ENCODE measurements at regions not wholly inside any gene's neighbourhood (a gene's known extent, or its start where the extent isn't known, plus 50 kb on each side); places are given as distances from the start of the nearest gene placed in this dataset.

DNA sequence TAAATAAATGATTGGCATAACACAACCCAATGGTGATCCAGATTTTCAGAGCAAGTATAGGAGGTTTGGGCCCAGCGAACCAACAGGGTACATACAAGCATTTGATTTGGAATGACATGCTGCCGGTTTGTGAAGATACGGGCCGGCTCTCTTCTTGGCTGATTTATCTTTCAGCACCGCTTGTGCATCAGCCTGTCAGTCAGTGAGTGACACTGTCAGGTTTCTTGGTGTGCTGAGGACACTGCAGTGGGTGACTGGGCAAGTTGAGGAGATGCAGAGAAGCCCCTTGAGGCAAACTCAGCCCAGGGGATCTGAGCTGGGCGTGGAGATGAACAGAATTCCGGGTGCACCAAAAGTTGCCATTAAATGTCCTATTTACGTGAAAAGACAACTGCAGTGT lies 194.5 kb downstream of the SNX10 start:
- H3K27me3 ChIP-seq (ENCODE audit: insufficient read depth, low read length, poor library complexity, severe bottlenecking): no peaks in the 10 kb centered on the region
- H2AFZ ChIP-seq (ENCODE audit: low read length): no peak overlapping the region
- H3F3A ChIP-seq (ENCODE audit: low read depth): no peaks in the 10 kb centered on the region
- H3K4me3 ChIP-seq (ENCODE audit: low read length, poor library complexity, severe bottlenecking): no peak overlapping the region
- H3K4me1 ChIP-seq (ENCODE audit: insufficient read depth, low read length, poor library complexity, severe bottlenecking): no peaks in the 10 kb centered on the region
- no peaks in the 10 kb centered on the region for H3K79me2 ChIP-seq (ENCODE audit: insufficient read depth, low read length)
- no peak overlapping the region for H3K9ac ChIP-seq (ENCODE audit: low read depth, low read length, poor library complexity, severe bottlenecking)
- no peaks in the 10 kb centered on the region for H4K20me1 ChIP-seq (ENCODE audit: insufficient read depth, low read length, poor library complexity, severe bottlenecking)
- H3K9me2 ChIP-seq (replicated peaks; ENCODE audit: low read depth, low read length): no peaks in the 10 kb centered on the region
- H3K4me2 ChIP-seq (ENCODE audit: low read depth, low read length, poor library complexity, severe bottlenecking): no peak overlapping the region
- H3K9me3 ChIP-seq (ENCODE audit: insufficient read depth, low read depth, low read length): no peaks in the 10 kb centered on the region
- no peaks in the 10 kb centered on the region for H3K36me3 ChIP-seq (ENCODE audit: insufficient read depth, low read length)
- no peak for TF ChIP-seq EZH2phosphoT487 (IDR thresholded peaks at IDR 0.05; ENCODE audit: borderline replicate concordance)
- TF ChIP-seq, protein P1, sequence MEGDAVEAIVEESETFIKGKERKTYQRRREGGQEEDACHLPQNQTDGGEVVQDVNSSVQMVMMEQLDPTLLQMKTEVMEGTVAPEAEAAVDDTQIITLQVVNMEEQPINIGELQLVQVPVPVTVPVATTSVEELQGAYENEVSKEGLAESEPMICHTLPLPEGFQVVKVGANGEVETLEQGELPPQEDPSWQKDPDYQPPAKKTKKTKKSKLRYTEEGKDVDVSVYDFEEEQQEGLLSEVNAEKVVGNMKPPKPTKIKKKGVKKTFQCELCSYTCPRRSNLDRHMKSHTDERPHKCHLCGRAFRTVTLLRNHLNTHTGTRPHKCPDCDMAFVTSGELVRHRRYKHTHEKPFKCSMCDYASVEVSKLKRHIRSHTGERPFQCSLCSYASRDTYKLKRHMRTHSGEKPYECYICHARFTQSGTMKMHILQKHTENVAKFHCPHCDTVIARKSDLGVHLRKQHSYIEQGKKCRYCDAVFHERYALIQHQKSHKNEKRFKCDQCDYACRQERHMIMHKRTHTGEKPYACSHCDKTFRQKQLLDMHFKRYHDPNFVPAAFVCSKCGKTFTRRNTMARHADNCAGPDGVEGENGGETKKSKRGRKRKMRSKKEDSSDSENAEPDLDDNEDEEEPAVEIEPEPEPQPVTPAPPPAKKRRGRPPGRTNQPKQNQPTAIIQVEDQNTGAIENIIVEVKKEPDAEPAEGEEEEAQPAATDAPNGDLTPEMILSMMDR (conservative IDR thresholded peaks at IDR 0.05; ENCODE audit: low read length): no peak

DNA sequence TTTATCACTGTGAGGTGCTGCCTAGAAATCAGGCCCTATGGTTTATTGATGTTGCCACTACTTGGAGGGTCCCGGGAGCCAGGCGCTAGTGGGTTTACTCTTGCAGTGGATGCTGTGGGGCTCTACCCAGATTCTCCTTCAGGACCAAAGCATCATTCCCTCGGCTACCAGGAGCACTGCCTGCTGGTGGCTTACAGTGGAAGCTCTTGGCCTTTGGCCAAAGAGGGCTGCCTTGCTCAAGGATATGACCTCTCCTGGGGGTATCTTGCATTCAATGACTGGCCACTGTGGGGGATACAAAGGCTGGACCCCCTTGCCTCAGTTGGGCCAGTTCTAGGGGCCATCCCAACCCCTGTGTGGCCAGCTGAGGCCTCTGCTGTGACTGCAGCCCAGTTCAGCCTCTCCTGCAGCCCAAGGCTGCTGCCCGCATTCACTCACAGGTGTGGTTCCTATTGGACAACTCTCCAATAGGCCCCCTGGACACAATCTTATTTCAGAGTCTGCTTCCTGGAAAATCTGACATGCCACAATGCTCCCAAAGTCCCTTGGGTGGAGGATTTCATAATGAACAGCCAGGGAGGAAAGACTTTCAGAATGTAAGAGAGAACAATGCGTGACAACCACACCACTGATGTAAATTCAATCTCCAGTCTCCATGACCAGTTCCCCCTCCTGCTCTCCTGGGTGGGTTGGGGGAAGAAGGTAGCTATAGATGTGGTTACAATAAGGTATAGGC lies 196.3 kb downstream of the SNX10 start:
- TF ChIP-seq, protein P1 (conservative IDR thresholded peaks at IDR 0.05; ENCODE audit: low read length): no peak
- TF ChIP-seq EZH2phosphoT487 (IDR thresholded peaks at IDR 0.05; ENCODE audit: borderline replicate concordance): no peak

DNA sequence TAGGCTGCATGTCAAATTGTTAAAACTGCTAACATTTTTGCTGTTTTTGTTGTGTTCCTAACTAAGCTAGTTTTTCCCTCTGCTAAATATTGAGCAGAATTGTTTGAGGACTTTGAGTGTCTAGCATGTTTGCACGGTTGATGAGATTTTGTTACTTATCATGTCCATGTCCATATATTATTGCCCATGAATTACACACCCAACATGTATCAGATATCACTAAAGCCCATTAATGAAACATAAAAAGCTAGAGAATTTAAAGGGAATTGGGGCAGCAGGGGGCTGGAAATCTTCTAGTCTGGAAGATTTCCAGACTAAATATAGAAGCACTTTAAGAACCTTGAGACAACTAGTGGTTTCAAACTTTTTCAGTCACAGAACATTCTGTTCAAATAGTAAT lies 197.7 kb downstream of the SNX10 start:
- Histone ChIP-seq H3K4me1 (ENCODE audit: insufficient read depth, low read length, poor library complexity, severe bottlenecking) (no peaks in the 10 kb centered on the region), H2AFZ (ENCODE audit: low read length) (no peak overlapping the region), H3F3A (ENCODE audit: low read depth) (no peaks in the 10 kb centered on the region), H3K9me3 (ENCODE audit: insufficient read depth, low read depth, low read length) (no peaks in the 10 kb centered on the region), H3K9me2 (replicated peaks; ENCODE audit: low read depth, low read length) (no peaks in the 10 kb centered on the region), H4K20me1 (ENCODE audit: insufficient read depth, low read length, poor library complexity, severe bottlenecking) (no peaks in the 10 kb centered on the region), H3K79me2 (ENCODE audit: insufficient read depth, low read length) (no peaks in the 10 kb centered on the region), H3K4me2 (ENCODE audit: low read depth, low read length, poor library complexity, severe bottlenecking) (no peak overlapping the region), H3K36me3 (ENCODE audit: insufficient read depth, low read length) (no peaks in the 10 kb centered on the region), H3K27me3 (ENCODE audit: insufficient read depth, low read length, poor library complexity, severe bottlenecking) (no peaks in the 10 kb centered on the region), H3K4me3 (ENCODE audit: low read length, poor library complexity, severe bottlenecking) (no peak overlapping the region), H3K9ac (ENCODE audit: low read depth, low read length, poor library complexity, severe bottlenecking) (no peak overlapping the region)
- no peak for TF ChIP-seq EZH2phosphoT487 (IDR thresholded peaks at IDR 0.05; ENCODE audit: borderline replicate concordance)
- TF ChIP-seq, protein P1 (conservative IDR thresholded peaks at IDR 0.05; ENCODE audit: low read length): no peak

More for the DNA sequence above, 196.3 kb downstream of the SNX10 start:
- no peaks in the 10 kb centered on the region for H3K4me1 ChIP-seq (ENCODE audit: insufficient read depth, low read length, poor library complexity, severe bottlenecking)
- H3K36me3 ChIP-seq (ENCODE audit: insufficient read depth, low read length): no peaks in the 10 kb centered on the region
- H2AFZ ChIP-seq (ENCODE audit: low read length): no peak overlapping the region
- H3K9me2 ChIP-seq (replicated peaks; ENCODE audit: low read depth, low read length): no peaks in the 10 kb centered on the region
- H3K9me3 ChIP-seq (ENCODE audit: insufficient read depth, low read depth, low read length): no peaks in the 10 kb centered on the region
- no peak overlapping the region for H3K4me3 ChIP-seq (ENCODE audit: low read length, poor library complexity, severe bottlenecking)
- no peaks in the 10 kb centered on the region for H4K20me1 ChIP-seq (ENCODE audit: insufficient read depth, low read length, poor library complexity, severe bottlenecking)
- no peaks in the 10 kb centered on the region for H3K79me2 ChIP-seq (ENCODE audit: insufficient read depth, low read length)
- H3K9ac ChIP-seq (ENCODE audit: low read depth, low read length, poor library complexity, severe bottlenecking): no peak overlapping the region
- H3K27me3 ChIP-seq (ENCODE audit: insufficient read depth, low read length, poor library complexity, severe bottlenecking): no peaks in the 10 kb centered on the region
- H3F3A ChIP-seq (ENCODE audit: low read depth): no peaks in the 10 kb centered on the region
- H3K4me2 ChIP-seq (ENCODE audit: low read depth, low read length, poor library complexity, severe bottlenecking): no peak overlapping the region
